Activated naive CD8-positive, alpha-beta T cell treated with anti-CD3 and anti-CD28 coated beads, Interleukin-2, amount 10 ng/mL, durations not matched to agents 7 days and 5 days (primary cell): ENCODE measurements at regions not wholly inside any gene's neighbourhood (a gene's known extent, or its start where the extent isn't known, plus 50 kb on each side); places are given as distances from the start of the nearest gene placed in this dataset.

ENCODE experiments used
- ATAC-seq: fragments of 150-1000 bp; cut with Tn5 transposase; one replicate; pipeline ENCODE4 v1.10.0; 2021; ENCODE audit warnings: low read depth, moderate library complexity
- POLR2A ChIA-PET: fragments of 350-600 bp; sonication (Branson Sonifier 250); formaldehyde crosslinking; loops from one replicate; lab custom pipeline; 2021; ENCODE audit warnings: antibody characterized with exemption; lab: Charles Lee
- DNase-seq: peaks from one replicate; pipeline ENCODE4 v3.0.0; 2021
- H3K27ac Mint-ChIP-seq: one replicate; pipeline ENCODE4 v1.8.0; 2022; ENCODE audit warnings: mild to moderate bottlenecking, mixed read lengths
- H3K27me3 Mint-ChIP-seq: one replicate; pipeline ENCODE4 v1.8.0; 2022; ENCODE audit warnings: mild to moderate bottlenecking, moderate library complexity, mixed read lengths
- H3K36me3 Mint-ChIP-seq: one replicate; pipeline ENCODE4 v1.8.0; 2021; ENCODE audit warnings: mild to moderate bottlenecking, mixed read lengths
- H3K4me1 Mint-ChIP-seq: one replicate; pipeline ENCODE4 v1.8.0; 2021; ENCODE audit warnings: mixed read lengths
- H3K4me3 Mint-ChIP-seq: one replicate; pipeline ENCODE4 v1.8.0; 2022; ENCODE audit warnings: mild to moderate bottlenecking, moderate library complexity, mixed read lengths
- H3K9me3 Mint-ChIP-seq: one replicate; pipeline ENCODE4 v1.8.0; 2021; ENCODE audit warnings: mixed read lengths

DNA sequence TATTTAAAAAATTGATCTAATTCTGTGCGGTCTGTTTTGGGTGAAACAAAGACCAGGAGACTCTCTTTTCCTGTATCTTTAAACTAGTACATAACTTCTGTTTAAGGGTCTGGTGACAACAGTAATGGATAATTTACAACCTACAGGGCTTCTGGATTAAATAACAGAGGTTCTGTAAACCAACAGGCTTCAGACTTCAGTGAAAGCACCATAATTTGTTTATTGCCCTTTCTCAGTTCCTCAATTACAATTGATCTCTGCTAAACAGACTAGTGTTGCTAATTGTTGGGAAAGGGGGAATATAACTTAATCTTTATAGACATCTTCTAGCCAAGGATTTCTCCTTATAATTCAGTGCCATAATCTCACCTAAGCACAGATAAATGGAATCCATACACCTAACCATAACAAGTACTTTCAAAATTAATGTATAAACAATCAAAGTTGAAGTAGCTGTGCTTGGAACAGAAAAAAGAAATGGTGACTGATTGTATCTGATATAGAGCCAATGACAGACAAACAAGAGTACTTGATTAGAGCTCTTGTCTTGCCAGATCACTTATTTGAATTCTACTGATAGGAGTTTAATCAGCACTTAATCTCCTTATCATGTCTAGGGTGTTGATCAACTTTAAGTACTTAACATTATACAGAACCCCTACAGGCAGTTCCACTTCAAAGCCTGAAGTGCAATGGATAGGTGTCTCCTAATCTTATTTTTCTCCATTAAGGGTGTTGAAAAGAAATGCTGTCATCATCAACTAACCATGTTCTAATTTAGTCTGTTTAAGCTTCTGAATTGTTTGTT lies 536.0 kb downstream of the NR2F1-AS1 start:
- no peaks in the 10 kb centered on the region for H3K27me3 Mint-ChIP-seq
- H3K4me1 Mint-ChIP-seq, result no peaks in the 10 kb centered on the region
- no peak overlapping the region for H3K4me3 Mint-ChIP-seq
- ATAC-seq, result no peak
- DNase-seq, result no peak
- no peak overlapping the region for H3K27ac Mint-ChIP-seq
- no peaks in the 10 kb centered on the region for H3K9me3 Mint-ChIP-seq
- POLR2A ChIA-PET, result no interaction called here
- H3K36me3 Mint-ChIP-seq, result no peaks in the 10 kb centered on the region

DNA sequence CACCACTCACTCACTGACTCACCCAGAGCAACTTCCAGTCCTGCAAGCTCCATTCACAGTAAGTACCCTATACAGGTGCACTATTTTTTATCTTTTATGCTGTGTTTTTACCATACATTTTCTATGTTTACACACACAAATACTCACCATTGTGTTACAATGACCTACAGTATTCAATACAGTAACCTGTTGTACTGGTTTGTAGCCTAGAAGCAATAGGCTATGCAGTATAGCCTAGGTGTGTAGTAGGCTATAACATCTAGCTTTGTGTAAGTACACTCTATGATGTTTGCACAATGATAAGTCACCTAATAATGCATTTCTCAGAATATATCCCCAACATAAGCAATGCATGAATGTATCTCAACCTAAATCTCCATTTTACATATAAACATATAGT lies 541.1 kb downstream of the NR2F1-AS1 start:
- Mint-ChIP-seq H3K9me3 (no peaks in the 10 kb centered on the region), H3K4me3 (no peak overlapping the region), H3K4me1 (no peaks in the 10 kb centered on the region), H3K27me3 (no peaks in the 10 kb centered on the region), H3K36me3 (no peaks in the 10 kb centered on the region), H3K27ac (no peak overlapping the region)
- DNase-seq (no peak), ATAC-seq (no peak)
- POLR2A ChIA-PET, result no interaction called here

DNA sequence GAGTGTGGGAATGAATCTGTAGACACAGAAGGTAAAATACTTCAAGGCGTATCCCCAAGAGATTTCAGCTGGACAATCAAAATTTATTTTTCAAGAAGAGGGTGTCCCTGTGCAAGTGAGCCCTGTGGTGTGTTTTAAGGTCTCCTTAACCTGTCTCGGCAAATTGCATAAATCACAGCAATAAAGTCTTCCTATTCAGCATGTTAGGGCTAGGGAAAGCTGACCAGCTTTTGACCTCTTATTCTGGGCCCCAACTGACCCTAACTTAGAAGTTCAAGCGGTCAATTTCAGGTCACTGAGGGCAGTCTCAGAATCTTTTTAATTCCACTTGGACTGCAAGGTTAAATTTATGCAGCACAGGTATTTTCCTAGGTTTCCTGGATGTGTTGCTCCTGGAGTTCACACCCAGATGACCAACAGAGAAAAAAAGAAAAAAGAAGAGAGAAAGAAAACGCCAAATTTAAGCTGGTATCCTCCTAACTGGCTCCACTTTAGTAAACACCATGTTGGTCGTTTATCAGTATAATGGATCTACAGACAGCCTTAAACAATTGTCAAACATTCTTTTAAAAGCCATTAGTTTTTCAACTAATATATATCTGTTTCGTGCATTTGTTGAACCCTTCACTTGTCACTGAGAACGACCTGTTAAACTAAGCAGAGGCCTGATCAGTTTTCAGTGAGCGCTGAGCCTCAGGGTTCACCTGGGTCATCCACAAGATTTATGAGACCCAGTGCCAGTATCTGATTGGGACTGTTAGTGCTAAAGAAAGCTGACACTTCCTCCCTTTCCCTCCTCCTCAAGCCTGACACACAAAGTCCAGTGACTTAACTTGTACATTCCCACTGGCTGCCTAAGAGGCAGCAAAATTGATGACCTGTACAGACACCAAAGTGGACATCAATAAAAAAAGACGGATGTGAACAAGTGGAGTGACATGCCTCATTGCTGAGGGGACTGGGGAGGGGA lies 546.1 kb downstream of the NR2F1-AS1 start:
- Mint-ChIP-seq H3K4me3 (no peak overlapping the region), H3K27me3 (no peaks in the 10 kb centered on the region), H3K36me3 (no peaks in the 10 kb centered on the region), H3K9me3 (no peaks in the 10 kb centered on the region), H3K27ac (no peak overlapping the region), H3K4me1 (no peaks in the 10 kb centered on the region)
- DNase-seq (no peak), ATAC-seq (no peak)
- POLR2A ChIA-PET, result no interaction called here

DNA sequence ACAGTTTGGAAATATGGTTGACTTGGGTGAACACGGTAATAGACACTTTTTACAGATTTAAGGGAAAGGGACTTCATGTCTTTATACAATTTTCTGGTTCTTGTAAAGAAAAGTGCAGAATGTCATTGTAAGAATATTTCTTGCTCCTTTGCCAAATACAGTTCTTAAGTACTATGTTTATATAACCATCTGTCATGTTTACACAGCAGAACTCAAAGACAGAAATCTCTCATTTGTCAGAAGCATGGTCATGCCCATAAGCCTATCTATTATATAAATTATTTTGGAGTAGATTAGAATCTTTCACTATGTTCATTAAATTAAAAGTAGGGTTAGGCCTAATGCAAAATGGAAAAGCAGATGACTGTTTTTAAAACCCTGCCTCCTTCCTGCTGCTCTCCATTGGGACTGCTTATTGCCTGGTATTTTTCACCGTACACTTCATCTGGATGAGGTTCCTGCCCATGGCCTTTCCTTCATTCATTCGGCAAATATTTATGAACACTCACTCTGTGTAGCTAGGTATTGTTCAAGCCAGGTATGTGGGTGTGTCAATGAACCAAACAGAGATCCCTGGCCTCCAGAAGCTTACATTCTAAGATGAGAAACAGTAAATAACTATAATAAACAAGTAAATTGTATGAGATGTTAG lies 558.1 kb downstream of the NR2F1-AS1 start:
- Mint-ChIP-seq H3K4me3 (no peak overlapping the region), H3K9me3 (peaks cover 2% of the 10 kb centered on the region), H3K4me1 (no peaks in the 10 kb centered on the region), H3K27me3 (no peaks in the 10 kb centered on the region), H3K36me3 (no peaks in the 10 kb centered on the region), H3K27ac (no peak overlapping the region)
- POLR2A ChIA-PET, result no interaction called here
- DNase-seq (no peak), ATAC-seq (no peak)

DNA sequence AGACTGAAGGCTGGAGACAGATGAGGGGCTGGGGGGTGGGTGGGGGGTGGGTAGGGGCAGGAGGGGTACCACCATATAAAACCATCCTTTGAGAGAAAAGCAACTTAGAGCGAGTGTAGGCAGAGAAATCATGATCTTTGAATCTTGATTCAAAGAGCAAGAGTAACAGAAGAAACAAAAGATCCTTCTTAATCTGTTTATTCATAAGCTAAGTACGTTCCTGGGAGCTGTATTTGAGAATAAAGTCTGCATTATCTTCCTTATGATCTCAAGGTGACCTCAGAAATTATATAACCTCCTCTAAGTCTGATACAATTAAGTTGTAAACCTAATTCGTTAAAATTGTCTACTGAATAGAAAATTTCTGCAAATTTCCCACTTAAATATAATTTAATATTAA lies 558.8 kb downstream of the NR2F1-AS1 start:
- Mint-ChIP-seq H3K4me1 (no peaks in the 10 kb centered on the region), H3K4me3 (no peak overlapping the region), H3K36me3 (no peaks in the 10 kb centered on the region), H3K27ac (no peak overlapping the region), H3K27me3 (no peaks in the 10 kb centered on the region), H3K9me3 (peaks cover 2% of the 10 kb centered on the region)
- no peak for ATAC-seq
- no peak for DNase-seq
- POLR2A ChIA-PET, result no interaction called here

DNA sequence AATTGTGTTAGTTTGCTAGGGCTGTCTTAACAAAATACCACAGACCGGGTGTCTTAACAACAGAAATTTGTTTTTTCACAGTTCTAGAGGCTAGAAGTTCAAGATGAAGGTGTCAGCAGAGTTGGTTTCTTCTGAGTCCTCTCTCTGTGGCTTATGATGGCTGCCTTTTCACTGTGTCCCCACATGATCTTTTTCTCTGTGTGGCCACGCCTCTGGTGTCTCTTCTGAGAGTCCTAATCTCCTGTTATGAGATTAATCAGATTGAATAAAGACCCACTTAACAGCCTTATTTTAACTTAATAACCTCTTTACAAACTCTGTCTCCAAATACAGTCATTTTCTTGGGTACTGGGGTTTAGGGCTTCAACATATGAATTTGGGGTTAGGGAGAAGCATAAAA lies 561.1 kb downstream of the NR2F1-AS1 start:
- Mint-ChIP-seq H3K36me3 (no peaks in the 10 kb centered on the region), H3K4me3 (no peak overlapping the region), H3K27ac (no peak overlapping the region), H3K9me3 (no peaks in the 10 kb centered on the region), H3K27me3 (no peaks in the 10 kb centered on the region), H3K4me1 (no peaks in the 10 kb centered on the region)
- DNase-seq (no peak), ATAC-seq (no peak)
- POLR2A ChIA-PET, result no interaction called here

DNA sequence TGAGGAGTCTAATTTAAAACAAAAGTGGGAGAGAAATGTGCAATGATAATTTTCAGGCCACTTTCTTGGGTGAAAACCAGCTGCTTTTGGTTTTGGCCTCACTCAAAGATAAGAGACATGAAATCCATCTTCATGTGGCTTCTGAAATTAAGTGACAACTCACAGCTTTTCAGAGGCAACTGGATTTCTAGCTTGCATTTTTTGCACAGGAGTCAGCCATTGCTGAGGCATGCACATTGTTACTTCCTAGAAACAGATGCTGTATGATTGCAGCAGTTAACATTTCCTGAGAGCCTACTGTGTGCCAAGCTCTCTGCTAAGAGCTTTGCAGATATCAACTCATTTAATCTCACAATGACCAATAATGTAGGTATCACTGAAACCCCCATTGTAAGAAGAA lies 562.6 kb downstream of the NR2F1-AS1 start:
- POLR2A ChIA-PET, result no interaction called here
- H3K9me3 Mint-ChIP-seq, result peaks cover 3% of the 10 kb centered on the region
- no peaks in the 10 kb centered on the region for H3K27me3 Mint-ChIP-seq
- H3K4me3 Mint-ChIP-seq, result no peak overlapping the region
- no peaks in the 10 kb centered on the region for H3K36me3 Mint-ChIP-seq
- H3K4me1 Mint-ChIP-seq, result no peaks in the 10 kb centered on the region
- DNase-seq (no peak), ATAC-seq (no peak)
- no peak overlapping the region for H3K27ac Mint-ChIP-seq

DNA sequence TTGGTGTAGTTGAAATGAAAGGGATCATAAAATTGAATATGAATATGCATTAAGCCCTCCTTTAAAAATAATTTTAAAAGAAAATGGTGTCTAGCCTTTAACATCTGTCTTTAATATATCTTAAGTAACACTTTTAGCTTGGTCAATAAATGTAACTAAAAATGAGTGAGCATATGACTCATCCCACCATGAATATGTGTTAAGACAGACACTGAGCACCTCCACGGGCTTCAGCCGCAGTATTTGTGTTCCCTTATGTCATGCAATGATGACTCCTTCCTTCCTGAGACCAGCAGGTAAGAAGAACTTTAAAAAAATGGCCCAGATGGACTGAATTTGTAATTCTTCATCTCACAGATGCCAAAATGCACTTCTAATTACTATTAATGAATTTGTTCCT lies 563.2 kb downstream of the NR2F1-AS1 start:
- H3K4me1 Mint-ChIP-seq, result no peaks in the 10 kb centered on the region
- no peak overlapping the region for H3K27ac Mint-ChIP-seq
- peaks cover 3% of the 10 kb centered on the region for H3K9me3 Mint-ChIP-seq
- H3K36me3 Mint-ChIP-seq, result no peaks in the 10 kb centered on the region
- H3K27me3 Mint-ChIP-seq, result no peaks in the 10 kb centered on the region
- no peak for DNase-seq
- POLR2A ChIA-PET, result no interaction called here
- H3K4me3 Mint-ChIP-seq, result no peak overlapping the region
- no peak for ATAC-seq

DNA sequence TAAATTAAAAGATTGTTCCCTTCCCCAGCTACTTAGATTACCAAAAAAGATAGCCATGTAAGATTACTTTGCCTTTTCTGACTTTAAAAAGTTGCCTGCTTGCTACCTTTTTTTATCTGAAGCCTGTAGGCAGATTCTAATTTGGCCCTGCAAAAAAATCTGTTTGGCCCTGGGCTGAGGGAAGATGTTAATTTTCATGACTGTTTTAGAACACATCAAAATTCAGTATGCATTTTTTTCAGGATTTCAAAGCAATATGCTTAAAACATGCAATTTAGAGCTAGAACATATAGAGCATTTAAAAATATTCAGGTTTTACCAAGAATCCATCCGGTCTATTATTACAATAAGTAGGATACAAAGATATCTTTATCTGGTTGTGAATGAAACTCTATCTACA lies 563.6 kb downstream of the NR2F1-AS1 start:
- no peak for DNase-seq
- no peak for ATAC-seq
- H3K27me3 Mint-ChIP-seq, result no peaks in the 10 kb centered on the region
- H3K4me3 Mint-ChIP-seq, result no peak overlapping the region
- POLR2A ChIA-PET, result no interaction called here
- H3K9me3 Mint-ChIP-seq, result peaks cover 3% of the 10 kb centered on the region
- no peaks in the 10 kb centered on the region for H3K36me3 Mint-ChIP-seq
- no peak overlapping the region for H3K27ac Mint-ChIP-seq
- no peaks in the 10 kb centered on the region for H3K4me1 Mint-ChIP-seq

DNA sequence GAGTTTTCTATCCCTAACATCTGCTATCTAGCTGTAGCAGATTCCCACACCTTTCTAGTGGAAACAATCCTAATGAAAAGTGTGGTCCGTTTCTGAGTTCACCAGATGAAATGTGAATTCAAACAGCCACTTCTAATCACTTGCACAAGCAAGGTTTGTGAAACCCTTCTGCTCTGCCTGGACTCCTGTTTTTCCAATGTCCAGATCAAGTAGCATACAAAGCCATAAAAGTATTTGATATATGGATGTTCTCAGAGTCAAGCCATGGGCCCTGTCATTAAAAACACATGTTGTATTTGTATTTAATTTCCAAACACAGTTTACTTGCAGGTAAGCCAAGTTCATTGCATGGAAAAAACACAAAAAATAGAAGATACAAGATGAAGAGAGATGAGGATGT lies 570.4 kb downstream of the NR2F1-AS1 start:
- H3K4me3 Mint-ChIP-seq, result no peak overlapping the region
- no peak overlapping the region for H3K27ac Mint-ChIP-seq
- no peaks in the 10 kb centered on the region for H3K27me3 Mint-ChIP-seq
- H3K9me3 Mint-ChIP-seq, result peaks cover 3% of the 10 kb centered on the region
- no peak for DNase-seq
- H3K4me1 Mint-ChIP-seq, result no peaks in the 10 kb centered on the region
- no peaks in the 10 kb centered on the region for H3K36me3 Mint-ChIP-seq
- ATAC-seq, result no peak
- POLR2A ChIA-PET, result no interaction called here

DNA sequence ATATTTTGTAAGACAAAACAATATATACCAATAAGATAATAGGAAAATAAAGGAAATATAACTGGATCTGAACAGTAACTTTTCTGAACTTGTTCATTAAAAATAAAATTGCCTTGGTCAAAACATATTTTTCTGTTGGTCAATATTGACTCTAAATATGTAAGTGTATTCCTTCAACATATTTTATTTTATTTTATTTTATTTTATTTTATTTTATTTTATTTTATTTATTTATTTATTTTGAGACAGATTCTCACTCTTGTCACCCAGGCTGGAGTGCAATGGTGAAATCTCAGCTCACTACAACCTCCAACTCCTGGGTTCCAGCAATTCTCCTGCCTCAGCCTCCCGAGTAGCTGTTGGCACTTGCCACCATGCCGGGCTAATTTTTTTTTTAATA lies 571.0 kb downstream of the NR2F1-AS1 start:
- H3K4me1 Mint-ChIP-seq, result no peaks in the 10 kb centered on the region
- no peak overlapping the region for H3K27ac Mint-ChIP-seq
- no peaks in the 10 kb centered on the region for H3K36me3 Mint-ChIP-seq
- peaks cover 3% of the 10 kb centered on the region for H3K9me3 Mint-ChIP-seq
- POLR2A ChIA-PET, result no interaction called here
- no peak overlapping the region for H3K4me3 Mint-ChIP-seq
- DNase-seq (no peak), ATAC-seq (no peak)
- no peaks in the 10 kb centered on the region for H3K27me3 Mint-ChIP-seq

DNA sequence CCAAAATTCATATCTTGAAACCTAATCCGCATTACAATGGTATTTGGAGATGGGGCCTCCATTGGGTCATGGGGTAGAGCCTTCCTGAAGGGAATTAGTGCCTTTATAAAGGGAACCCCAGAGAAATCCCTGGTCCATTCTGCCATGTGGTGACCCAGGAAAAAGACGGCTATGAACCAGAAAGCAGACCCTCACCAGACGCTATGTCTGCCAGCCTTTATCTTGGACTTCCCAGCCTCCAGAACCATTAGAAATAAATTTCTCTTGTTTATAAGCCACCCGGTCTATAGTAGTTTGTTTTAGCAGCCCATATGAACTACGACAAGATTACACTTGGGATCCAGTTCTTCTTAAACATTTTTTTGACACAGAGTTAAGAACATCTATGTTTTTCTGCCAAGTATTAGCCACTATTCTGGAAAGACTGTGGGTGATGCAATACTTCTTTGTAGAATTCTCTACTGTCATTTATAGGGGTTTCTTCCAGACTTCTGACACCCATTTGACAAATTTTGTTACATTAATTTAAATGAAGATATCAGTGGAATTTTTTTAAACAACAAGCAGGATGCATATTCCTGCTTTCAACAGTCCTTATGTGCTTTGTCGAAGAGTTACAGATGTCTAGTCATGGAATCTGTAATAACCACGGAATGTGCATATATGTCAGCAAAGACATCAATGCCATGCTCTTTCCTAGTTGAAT lies 572.4 kb downstream of the NR2F1-AS1 start:
- H3K4me3 Mint-ChIP-seq, result no peak overlapping the region
- DNase-seq (no peak), ATAC-seq (no peak)
- no peaks in the 10 kb centered on the region for H3K27me3 Mint-ChIP-seq
- H3K36me3 Mint-ChIP-seq, result no peaks in the 10 kb centered on the region
- no peaks in the 10 kb centered on the region for H3K9me3 Mint-ChIP-seq
- POLR2A ChIA-PET, result no interaction called here
- H3K4me1 Mint-ChIP-seq, result no peaks in the 10 kb centered on the region
- no peak overlapping the region for H3K27ac Mint-ChIP-seq

DNA sequence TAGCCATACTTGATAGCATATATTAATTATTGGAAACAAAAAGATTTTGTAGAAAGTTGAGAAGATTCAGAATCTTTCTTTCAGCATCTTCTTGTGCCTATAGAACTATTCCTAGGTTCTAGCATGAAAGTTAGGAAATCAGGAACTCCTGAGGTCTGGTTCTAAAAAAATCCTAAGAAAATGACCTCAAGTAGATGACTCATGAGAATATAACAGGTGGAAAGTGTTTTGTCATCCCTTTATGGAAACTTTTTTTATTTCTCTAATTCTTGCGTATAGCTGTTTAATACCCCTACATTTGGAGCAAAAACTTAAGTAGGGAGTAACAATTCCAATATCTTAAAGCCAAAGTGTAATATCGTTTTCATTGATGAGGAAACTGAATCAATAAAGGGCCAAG lies 574.1 kb downstream of the NR2F1-AS1 start:
- no peaks in the 10 kb centered on the region for H3K4me1 Mint-ChIP-seq
- H3K27ac Mint-ChIP-seq, result no peak overlapping the region
- no peaks in the 10 kb centered on the region for H3K27me3 Mint-ChIP-seq
- H3K4me3 Mint-ChIP-seq, result no peak overlapping the region
- POLR2A ChIA-PET, result no interaction called here
- H3K36me3 Mint-ChIP-seq, result no peaks in the 10 kb centered on the region
- DNase-seq (no peak), ATAC-seq (no peak)
- no peaks in the 10 kb centered on the region for H3K9me3 Mint-ChIP-seq
